ENCODE measurements at regions not wholly inside any gene's neighbourhood (a gene's known extent, or its start where the extent isn't known, plus 50 kb on each side); places are given as distances from the start of the nearest gene placed in this dataset.

- TF ChIP-seq, protein P1, sequence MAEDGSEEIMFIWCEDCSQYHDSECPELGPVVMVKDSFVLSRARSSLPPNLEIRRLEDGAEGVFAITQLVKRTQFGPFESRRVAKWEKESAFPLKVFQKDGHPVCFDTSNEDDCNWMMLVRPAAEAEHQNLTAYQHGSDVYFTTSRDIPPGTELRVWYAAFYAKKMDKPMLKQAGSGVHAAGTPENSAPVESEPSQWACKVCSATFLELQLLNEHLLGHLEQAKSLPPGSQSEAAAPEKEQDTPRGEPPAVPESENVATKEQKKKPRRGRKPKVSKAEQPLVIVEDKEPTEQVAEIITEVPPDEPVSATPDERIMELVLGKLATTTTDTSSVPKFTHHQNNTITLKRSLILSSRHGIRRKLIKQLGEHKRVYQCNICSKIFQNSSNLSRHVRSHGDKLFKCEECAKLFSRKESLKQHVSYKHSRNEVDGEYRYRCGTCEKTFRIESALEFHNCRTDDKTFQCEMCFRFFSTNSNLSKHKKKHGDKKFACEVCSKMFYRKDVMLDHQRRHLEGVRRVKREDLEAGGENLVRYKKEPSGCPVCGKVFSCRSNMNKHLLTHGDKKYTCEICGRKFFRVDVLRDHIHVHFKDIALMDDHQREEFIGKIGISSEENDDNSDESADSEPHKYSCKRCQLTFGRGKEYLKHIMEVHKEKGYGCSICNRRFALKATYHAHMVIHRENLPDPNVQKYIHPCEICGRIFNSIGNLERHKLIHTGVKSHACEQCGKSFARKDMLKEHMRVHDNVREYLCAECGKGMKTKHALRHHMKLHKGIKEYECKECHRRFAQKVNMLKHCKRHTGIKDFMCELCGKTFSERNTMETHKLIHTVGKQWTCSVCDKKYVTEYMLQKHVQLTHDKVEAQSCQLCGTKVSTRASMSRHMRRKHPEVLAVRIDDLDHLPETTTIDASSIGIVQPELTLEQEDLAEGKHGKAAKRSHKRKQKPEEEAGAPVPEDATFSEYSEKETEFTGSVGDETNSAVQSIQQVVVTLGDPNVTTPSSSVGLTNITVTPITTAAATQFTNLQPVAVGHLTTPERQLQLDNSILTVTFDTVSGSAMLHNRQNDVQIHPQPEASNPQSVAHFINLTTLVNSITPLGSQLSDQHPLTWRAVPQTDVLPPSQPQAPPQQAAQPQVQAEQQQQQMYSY (CRISPR knock-in tag; IDR thresholded peaks at IDR 0.05): no peak; the same call in 1 of the 2 replicates
- TF ChIP-seq SMAD5 (IDR thresholded peaks at IDR 0.05; ENCODE audit: low read depth) (no peak), MTA3 (IDR thresholded peaks at IDR 0.05; ENCODE audit: borderline replicate concordance, low read length) (no peak), PAX5 (IDR thresholded peaks at IDR 0.05; ENCODE audit: borderline replicate concordance, low read depth, low read length) (0 out of 2 replicates have a peak, but pooled peaks have one; percentile 34), CBFB (IDR thresholded peaks at IDR 0.05; ENCODE audit: low read depth) (peak; percentile 35; the same call in 1 of the 2 replicates), SREBF1 (IDR thresholded peaks at IDR 0.05; ENCODE audit: low read length) (no peak), MAX (IDR thresholded peaks at IDR 0.05; ENCODE audit: low read depth, low read length) (no peak), BMI1 (IDR thresholded peaks at IDR 0.05; ENCODE audit: borderline replicate concordance) (peak; percentile 15; the same call in 1 of the 2 replicates), SMARCA5 (IDR thresholded peaks at IDR 0.05) (peak; percentile 61; the same call in 1 of the 2 replicates), NR2F1 (conservative IDR thresholded peaks at IDR 0.05) (0 out of 2 replicates have a peak, but pooled peaks have one; percentile 12), POLR2A (IDR thresholded peaks at IDR 0.05; ENCODE audit: low read depth, low read length) (peak; percentile 56), ZNF687 (IDR thresholded peaks at IDR 0.05) (peak; percentile 81), SP1 (IDR thresholded peaks at IDR 0.05; ENCODE audit: low read depth, low read length) (no peak)
- TF ChIP-seq, protein P2, sequence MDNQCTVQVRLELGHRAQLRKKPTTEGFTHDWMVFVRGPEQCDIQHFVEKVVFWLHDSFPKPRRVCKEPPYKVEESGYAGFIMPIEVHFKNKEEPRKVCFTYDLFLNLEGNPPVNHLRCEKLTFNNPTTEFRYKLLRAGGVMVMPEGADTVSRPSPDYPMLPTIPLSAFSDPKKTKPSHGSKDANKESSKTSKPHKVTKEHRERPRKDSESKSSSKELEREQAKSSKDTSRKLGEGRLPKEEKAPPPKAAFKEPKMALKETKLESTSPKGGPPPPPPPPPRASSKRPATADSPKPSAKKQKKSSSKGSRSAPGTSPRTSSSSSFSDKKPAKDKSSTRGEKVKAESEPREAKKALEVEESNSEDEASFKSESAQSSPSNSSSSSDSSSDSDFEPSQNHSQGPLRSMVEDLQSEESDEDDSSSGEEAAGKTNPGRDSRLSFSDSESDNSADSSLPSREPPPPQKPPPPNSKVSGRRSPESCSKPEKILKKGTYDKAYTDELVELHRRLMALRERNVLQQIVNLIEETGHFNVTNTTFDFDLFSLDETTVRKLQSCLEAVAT (IDR thresholded peaks at IDR 0.05): peak; percentile 80
These were observed 93.4 kb upstream of the ENPP6 start (continued) for GRCh38 chr4:184310881-184311709.
